Loucy (cell line): ENCODE measurements at regions not wholly inside any gene's neighbourhood (a gene's known extent, or its start where the extent isn't known, plus 50 kb on each side); places are given as distances from the start of the nearest gene placed in this dataset.

Experiments used
- EZH2phosphoT487 ChIP-seq: fragments of 200-600 bp; IDR thresholded peaks from 2 replicates; pipeline ENCODE4 v1.6.1; 2018; ENCODE audit warnings: antibody characterized with exemption, mild to moderate bottlenecking, moderate library complexity, borderline replicate concordance
- TF ChIP-seq, protein P1 (sequence below): fragments of 200-600 bp; sonication (generic); conservative IDR thresholded peaks from 2 replicates; pipeline ENCODE4 v1.5.1; 2014; ENCODE audit warnings: mild to moderate bottlenecking, antibody characterized with exemption, low read length

DNA sequence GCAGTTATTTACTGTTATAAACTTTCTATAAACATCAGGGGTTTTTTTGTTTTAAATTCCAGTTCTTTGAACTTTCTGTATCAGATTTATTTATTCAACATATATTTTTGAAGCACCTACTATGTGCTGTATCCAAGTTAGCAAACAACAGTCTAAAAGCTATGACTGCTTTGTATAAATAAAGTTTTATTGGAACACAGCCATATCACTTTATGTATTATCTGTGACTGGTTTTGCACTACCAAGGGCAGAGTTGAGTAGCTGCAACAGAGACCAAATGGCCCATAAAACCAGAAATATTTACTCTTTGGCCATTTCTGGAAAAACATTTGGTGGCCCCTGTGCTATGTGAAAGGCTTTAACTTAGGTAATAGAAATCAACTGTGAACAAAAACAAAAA is 110.2 kb upstream of the ERCC4 start:
- TF ChIP-seq, protein P1, sequence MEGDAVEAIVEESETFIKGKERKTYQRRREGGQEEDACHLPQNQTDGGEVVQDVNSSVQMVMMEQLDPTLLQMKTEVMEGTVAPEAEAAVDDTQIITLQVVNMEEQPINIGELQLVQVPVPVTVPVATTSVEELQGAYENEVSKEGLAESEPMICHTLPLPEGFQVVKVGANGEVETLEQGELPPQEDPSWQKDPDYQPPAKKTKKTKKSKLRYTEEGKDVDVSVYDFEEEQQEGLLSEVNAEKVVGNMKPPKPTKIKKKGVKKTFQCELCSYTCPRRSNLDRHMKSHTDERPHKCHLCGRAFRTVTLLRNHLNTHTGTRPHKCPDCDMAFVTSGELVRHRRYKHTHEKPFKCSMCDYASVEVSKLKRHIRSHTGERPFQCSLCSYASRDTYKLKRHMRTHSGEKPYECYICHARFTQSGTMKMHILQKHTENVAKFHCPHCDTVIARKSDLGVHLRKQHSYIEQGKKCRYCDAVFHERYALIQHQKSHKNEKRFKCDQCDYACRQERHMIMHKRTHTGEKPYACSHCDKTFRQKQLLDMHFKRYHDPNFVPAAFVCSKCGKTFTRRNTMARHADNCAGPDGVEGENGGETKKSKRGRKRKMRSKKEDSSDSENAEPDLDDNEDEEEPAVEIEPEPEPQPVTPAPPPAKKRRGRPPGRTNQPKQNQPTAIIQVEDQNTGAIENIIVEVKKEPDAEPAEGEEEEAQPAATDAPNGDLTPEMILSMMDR = no peak
- TF ChIP-seq EZH2phosphoT487 = no peak
